Natural killer cell treated with Interleukin-12 subunit alpha and Interleukin-12 subunit beta and Interleukin-15 and Interleukin-18, amount 100 ng/mL, for 72 hours (primary cell): ENCODE measurements at regions not wholly inside any gene's neighbourhood (a gene's known extent, or its start where the extent isn't known, plus 50 kb on each side); places are given as distances from the start of the nearest gene placed in this dataset.

ENCODE experiments used
- ATAC-seq, 2 donors: fragments of 150-1000 bp; cut with Tn5 transposase in 1 of 2; sonication (Bioruptor Pico), chemical (Tn5 transposase) in 1 of 2; 2 replicates each; pipeline ENCODE4 v1.10.0; 2021
- DNase-seq: peaks from one replicate; pipeline ENCODE4 v3.0.0; 2022; ENCODE audit warnings: low spot score
- H3K27ac Mint-ChIP-seq, 2 donors: 1 replicate in 1 of 2; 2 replicates in 1 of 2; pipeline ENCODE4 v1.8.0; 2022; ENCODE audit warnings: mixed read lengths in 2 of 2, mild to moderate bottlenecking in 1 of 2, moderate library complexity in 1 of 2
- H3K27me3 Mint-ChIP-seq, 2 donors: 1 replicate in 1 of 2; 2 replicates in 1 of 2; pipeline ENCODE4 v1.8.0; 2022; ENCODE audit warnings: mixed read lengths in 2 of 2
- H3K36me3 Mint-ChIP-seq: one replicate; pipeline ENCODE4 v1.8.0; 2022; ENCODE audit warnings: mixed read lengths
- H3K4me1 Mint-ChIP-seq, 2 donors: 1 replicate in 1 of 2; 2 replicates in 1 of 2; pipeline ENCODE4 v1.8.0; 2022; ENCODE audit warnings: low read depth in 2 of 2, mixed read lengths in 2 of 2, mild to moderate bottlenecking in 1 of 2
- H3K4me3 Mint-ChIP-seq: one replicate; pipeline ENCODE4 v1.8.0; 2022; ENCODE audit warnings: mixed read lengths
- H3K9me3 Mint-ChIP-seq: 2 replicates; pipeline ENCODE4 v1.8.0; 2022; ENCODE audit warnings: mixed read lengths

DNA sequence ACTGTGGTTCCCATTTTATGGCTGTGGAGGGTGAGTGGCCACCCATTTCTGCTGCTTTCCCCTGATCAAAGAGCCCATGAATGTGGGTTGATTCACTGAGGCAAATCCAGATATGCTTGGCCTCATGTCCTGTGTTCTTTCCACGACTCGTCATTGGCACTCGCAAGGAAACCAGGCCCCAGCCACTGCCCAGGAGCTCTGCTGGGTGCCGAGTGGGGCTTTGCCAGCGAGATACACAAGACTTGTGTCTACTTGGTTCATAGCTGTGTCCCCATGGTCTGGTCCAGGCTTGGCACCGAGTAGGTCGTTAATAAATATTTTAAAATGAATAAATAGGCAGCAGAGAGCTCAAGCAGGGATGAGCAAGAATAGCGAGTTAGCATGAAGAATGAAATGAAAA lies 1291.5 kb downstream of the TBC1D22A start:
- no peaks in the 10 kb centered on the region for H3K9me3 Mint-ChIP-seq
- DNase-seq (no peak), ATAC-seq (no peak)
- no peak overlapping the region for H3K27ac Mint-ChIP-seq
- no peaks in the 10 kb centered on the region for H3K4me1 Mint-ChIP-seq
- H3K36me3 Mint-ChIP-seq = no peaks in the 10 kb centered on the region
- H3K27me3 Mint-ChIP-seq = peaks cover 18 to 21% of the 10 kb centered on the region in 2 donors
- no peak overlapping the region for H3K4me3 Mint-ChIP-seq

DNA sequence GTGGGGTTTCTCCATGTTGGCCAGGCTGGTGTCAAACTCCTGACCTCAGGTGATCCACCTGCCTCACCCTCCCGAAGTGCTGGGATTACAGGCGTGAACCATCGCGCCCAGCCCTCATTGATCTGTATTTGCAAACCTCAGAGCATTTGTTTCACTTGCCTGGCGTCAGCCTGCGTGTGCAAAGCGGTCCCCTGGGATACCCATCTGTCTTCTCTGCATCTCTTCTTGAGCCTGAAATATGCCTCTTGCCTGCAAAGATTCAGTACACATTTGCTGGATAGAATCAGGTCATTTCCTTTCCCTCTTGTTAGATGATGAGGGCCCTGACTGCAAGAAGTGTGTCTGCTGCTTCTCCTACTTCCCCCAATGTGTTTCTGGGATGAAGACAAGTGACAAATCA lies 1291.0 kb downstream of the TBC1D22A start:
- no peaks in the 10 kb centered on the region for H3K9me3 Mint-ChIP-seq
- DNase-seq = no peak

GRCh38 chr22:48052621-48052890 lies 1290.1 kb downstream of the TBC1D22A start:
- peaks cover 10 to 17% of the 10 kb centered on the region in 2 donors for H3K27me3 Mint-ChIP-seq
- no peak for ATAC-seq

More for the DNA sequence above, 1291.0 kb downstream of the TBC1D22A start:
- Mint-ChIP-seq H3K4me3 (no peak overlapping the region), H3K27ac (no peak overlapping the region), H3K36me3 (no peaks in the 10 kb centered on the region), H3K4me1 (no peaks in the 10 kb centered on the region), H3K27me3 (peaks cover 19 to 22% of the 10 kb centered on the region in 2 donors)
- ATAC-seq = no peak

DNA sequence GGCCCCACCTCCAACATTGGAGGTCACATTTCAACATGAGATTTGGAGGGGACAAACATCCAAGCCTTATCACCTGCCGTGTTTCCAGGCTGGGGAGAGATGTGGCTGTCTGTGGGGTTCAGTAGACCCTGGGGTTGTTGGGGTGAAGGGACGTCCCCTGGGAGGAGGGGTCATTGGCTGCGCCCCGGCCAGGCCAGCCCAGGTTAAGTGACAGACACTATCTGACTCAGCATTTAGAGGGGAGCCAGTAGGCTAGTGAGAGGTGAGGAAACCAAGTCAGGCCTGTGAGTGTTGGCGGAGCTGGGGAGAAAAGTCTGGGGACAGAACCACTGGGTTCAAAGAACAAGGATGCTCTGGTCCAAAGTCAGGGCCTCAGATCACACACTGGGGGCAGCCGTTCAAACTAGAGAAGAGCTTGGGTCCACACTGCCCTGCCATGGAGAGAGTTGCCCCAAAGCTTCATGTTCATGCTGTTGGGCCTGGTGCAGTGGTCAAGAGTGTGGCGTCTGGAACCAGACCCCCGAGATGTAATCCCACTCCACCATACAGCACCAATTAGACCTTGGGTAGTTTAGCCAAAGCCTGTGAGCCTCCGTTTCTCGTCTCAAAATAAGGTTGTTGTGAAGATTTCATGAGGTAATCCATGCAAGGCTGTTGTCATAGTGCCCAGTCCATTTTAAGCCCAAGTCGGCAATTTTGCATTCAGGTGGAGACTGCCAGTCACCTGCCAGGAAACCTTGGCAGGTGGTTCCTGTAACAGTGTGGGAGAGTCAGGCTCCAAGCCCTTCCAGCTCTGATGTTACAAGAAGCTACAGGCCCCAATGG lies 1289.6 kb downstream of the TBC1D22A start:
- Mint-ChIP-seq H3K36me3 (no peaks in the 10 kb centered on the region), H3K4me3 (no peak overlapping the region), H3K27me3 (peaks cover 5 to 13% of the 10 kb centered on the region in 2 donors), H3K9me3 (no peaks in the 10 kb centered on the region), H3K27ac (no peak overlapping the region), H3K4me1 (no peaks in the 10 kb centered on the region)
- ATAC-seq = peak in 1 of 2 donors; percentile 28
- DNase-seq = no peak

More at GRCh38 chr22:48052621-48052890, 1290.1 kb downstream of the TBC1D22A start:
- DNase-seq = no peak
- Mint-ChIP-seq H3K36me3 (no peaks in the 10 kb centered on the region), H3K9me3 (no peaks in the 10 kb centered on the region), H3K4me1 (no peaks in the 10 kb centered on the region), H3K27ac (no peak overlapping the region), H3K4me3 (no peak overlapping the region)

- ATAC-seq (no peak), DNase-seq (no peak)
- H3K4me3 Mint-ChIP-seq = no peak overlapping the region
- H3K4me1 Mint-ChIP-seq = peaks cover 0 to 3% of the 10 kb centered on the region in 2 donors
- H3K27me3 Mint-ChIP-seq = peaks cover 0 to 15% of the 10 kb centered on the region in 2 donors
- H3K27ac Mint-ChIP-seq = no peak overlapping the region
- H3K9me3 Mint-ChIP-seq = no peaks in the 10 kb centered on the region
- no peaks in the 10 kb centered on the region for H3K36me3 Mint-ChIP-seq
Measured at GRCh38 chr22:48050836-48051235, 1288.4 kb downstream of the TBC1D22A start.

DNA sequence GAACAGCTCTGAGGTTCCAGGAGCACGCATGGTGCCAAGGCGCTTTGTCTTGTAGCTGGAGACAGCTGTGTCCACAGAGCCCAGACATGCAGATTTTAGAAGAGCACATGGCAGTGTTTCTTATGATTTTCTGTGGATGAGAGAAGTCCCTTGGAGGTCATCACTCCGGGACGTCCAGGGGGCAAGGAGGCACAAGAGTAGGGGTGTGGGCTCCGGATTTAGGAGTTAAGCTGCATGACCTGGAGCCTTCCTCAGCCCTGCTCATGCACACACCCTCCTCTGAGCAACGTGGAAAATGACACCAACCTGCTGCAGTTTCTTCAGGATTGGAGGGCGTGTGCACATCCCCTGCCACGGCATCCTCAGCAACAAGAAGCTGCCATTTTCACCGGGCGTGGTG lies 1286.7 kb downstream of the TBC1D22A start:
- Mint-ChIP-seq H3K4me3 (no peak overlapping the region), H3K4me1 (peaks cover 1 to 7% of the 10 kb centered on the region in 2 donors), H3K9me3 (no peaks in the 10 kb centered on the region), H3K36me3 (no peaks in the 10 kb centered on the region), H3K27ac (peak overlapping the region in 1 of 2 donors; percentile 22), H3K27me3 (peaks cover 4 to 13% of the 10 kb centered on the region in 2 donors)
- ATAC-seq (no peak), DNase-seq (no peak)

GRCh38 chr22:48047722-48048500 lies 1285.5 kb downstream of the TBC1D22A start:
- DNase-seq = no peak
- Mint-ChIP-seq H3K9me3 (no peaks in the 10 kb centered on the region), H3K36me3 (no peaks in the 10 kb centered on the region)

GRCh38 chr22:48045369-48045768 lies 1282.9 kb downstream of the TBC1D22A start:
- H3K9me3 Mint-ChIP-seq = no peaks in the 10 kb centered on the region
- H3K36me3 Mint-ChIP-seq = no peaks in the 10 kb centered on the region

More at GRCh38 chr22:48047722-48048500, 1285.5 kb downstream of the TBC1D22A start:
- Mint-ChIP-seq H3K27me3 (peaks cover 11 to 18% of the 10 kb centered on the region in 2 donors), H3K27ac (peak overlapping the region in 1 of 2 donors; percentile 22), H3K4me1 (peaks cover 7 to 9% of the 10 kb centered on the region in 2 donors), H3K4me3 (no peak overlapping the region)
- no peak for ATAC-seq

GRCh38 chr22:48044487-48045060 lies 1282.1 kb downstream of the TBC1D22A start:
- no peak overlapping the region for H3K27ac Mint-ChIP-seq
- DNase-seq (no peak), ATAC-seq (no peak)
- H3K27me3 Mint-ChIP-seq = peaks cover 17 to 21% of the 10 kb centered on the region in 2 donors
- peaks cover 9 to 12% of the 10 kb centered on the region in 2 donors for H3K4me1 Mint-ChIP-seq
- H3K9me3 Mint-ChIP-seq = no peaks in the 10 kb centered on the region
- no peaks in the 10 kb centered on the region for H3K36me3 Mint-ChIP-seq
- H3K4me3 Mint-ChIP-seq = no peak overlapping the region

More at GRCh38 chr22:48045369-48045768, 1282.9 kb downstream of the TBC1D22A start:
- ATAC-seq (no peak), DNase-seq (no peak)
- no peak overlapping the region for H3K4me3 Mint-ChIP-seq
- H3K27ac Mint-ChIP-seq = no peak overlapping the region
- peaks cover 17 to 21% of the 10 kb centered on the region in 2 donors for H3K27me3 Mint-ChIP-seq
- H3K4me1 Mint-ChIP-seq = peaks cover 9 to 12% of the 10 kb centered on the region in 2 donors

DNA sequence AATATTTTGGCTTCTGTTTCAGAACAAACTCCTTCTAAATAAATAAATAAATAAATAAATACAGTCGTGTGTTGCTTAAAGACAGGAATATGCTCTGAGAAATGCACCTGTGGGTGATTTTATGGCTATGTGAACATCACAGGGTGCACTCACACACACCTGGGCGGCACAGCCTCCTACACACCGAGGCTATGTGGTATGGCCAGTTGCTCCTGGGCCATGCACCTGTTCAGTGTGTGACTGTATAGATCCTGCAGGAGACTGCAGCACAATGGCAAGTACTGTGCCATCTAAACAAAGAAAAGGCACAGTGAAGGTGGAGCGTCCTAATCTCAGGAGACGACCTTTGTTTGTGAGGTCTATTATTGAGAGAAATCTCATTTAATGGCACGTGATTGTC lies 1281.1 kb downstream of the TBC1D22A start:
- Mint-ChIP-seq H3K36me3 (no peaks in the 10 kb centered on the region), H3K27me3 (peaks cover 16 to 17% of the 10 kb centered on the region in 2 donors)
- no peak for ATAC-seq

GRCh38 chr22:48042621-48043395 lies 1280.4 kb downstream of the TBC1D22A start:
- ATAC-seq (peak in 1 of 2 donors; percentile 31), DNase-seq (no peak)
- H3K4me3 Mint-ChIP-seq = no peak overlapping the region
- H3K27me3 Mint-ChIP-seq = peaks cover 16 to 17% of the 10 kb centered on the region in 2 donors
- H3K4me1 Mint-ChIP-seq = peaks cover 9 to 12% of the 10 kb centered on the region in 2 donors
- H3K9me3 Mint-ChIP-seq = no peaks in the 10 kb centered on the region
- H3K36me3 Mint-ChIP-seq = no peaks in the 10 kb centered on the region
- H3K27ac Mint-ChIP-seq = no peak overlapping the region

More for the DNA sequence above, 1281.1 kb downstream of the TBC1D22A start:
- H3K4me1 Mint-ChIP-seq = peaks cover 9 to 12% of the 10 kb centered on the region in 2 donors
- H3K9me3 Mint-ChIP-seq = no peaks in the 10 kb centered on the region
- H3K4me3 Mint-ChIP-seq = no peak overlapping the region
- H3K27ac Mint-ChIP-seq = no peak overlapping the region
- DNase-seq = no peak

GRCh38 chr22:48039326-48039725 lies 1276.9 kb downstream of the TBC1D22A start:
- peaks cover 3 to 12% of the 10 kb centered on the region in 2 donors for H3K4me1 Mint-ChIP-seq
- H3K27ac Mint-ChIP-seq = no peak overlapping the region
- H3K4me3 Mint-ChIP-seq = no peak overlapping the region
- ATAC-seq (no peak), DNase-seq (no peak)
- no peaks in the 10 kb centered on the region for H3K9me3 Mint-ChIP-seq
- no peaks in the 10 kb centered on the region for H3K36me3 Mint-ChIP-seq
- H3K27me3 Mint-ChIP-seq = peaks cover 25 to 30% of the 10 kb centered on the region in 2 donors

DNA sequence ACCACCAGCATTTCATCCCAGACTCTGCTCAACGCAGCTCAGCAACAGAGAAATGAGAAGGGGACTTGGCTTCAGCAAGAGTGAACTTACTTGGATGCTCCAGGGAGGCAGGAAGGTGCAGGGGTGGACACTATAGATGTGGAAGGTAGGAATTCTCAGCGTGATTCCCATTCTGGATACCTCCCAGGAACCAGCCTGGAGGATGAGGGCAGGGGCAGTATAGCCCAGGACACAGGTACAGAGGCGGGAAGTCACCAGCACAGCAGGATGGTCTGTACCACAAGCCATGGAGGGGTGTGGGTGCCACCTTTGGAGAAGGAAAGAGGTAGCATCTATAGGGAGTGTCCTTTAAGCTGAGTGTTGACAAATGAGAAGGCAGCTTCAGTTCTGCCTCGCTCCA lies 1275.2 kb downstream of the TBC1D22A start:
- H3K9me3 Mint-ChIP-seq = no peaks in the 10 kb centered on the region
- DNase-seq (no peak), ATAC-seq (no peak)
- H3K4me3 Mint-ChIP-seq = no peak overlapping the region
- no peaks in the 10 kb centered on the region for H3K36me3 Mint-ChIP-seq
- H3K4me1 Mint-ChIP-seq = peaks cover 0 to 4% of the 10 kb centered on the region in 2 donors
- peaks cover 23 to 25% of the 10 kb centered on the region in 2 donors for H3K27me3 Mint-ChIP-seq
- H3K27ac Mint-ChIP-seq = no peak overlapping the region
